IMR-90 (cell line): ENCODE measurements at regions not wholly inside any gene's neighbourhood (a gene's known extent, or its start where the extent isn't known, plus 50 kb on each side); places are given as distances from the start of the nearest gene placed in this dataset.

Source experiments
- ATAC-seq: fragments of 200-7000 bp; cut with Tn5 transposase; 2 replicates; pipeline ENCODE4 v1.9.1; 2020; ENCODE audit warnings: low read depth, mild to moderate bottlenecking, moderate library complexity
- BruUV-seq: library from RNA; stranded (reverse); fragments of 400-500 nt; replicated peaks from 2 replicates; lab custom pipeline; 2021; lab: Mats Ljungman, UMichigan
- CTCF ChIA-PET: fragments of 300-600 bp; formaldehyde crosslinking; extraction: SDS; loops from one replicate; lab custom pipeline; 2021; ENCODE audit warnings: antibody characterized with exemption; lab: Yijun Ruan, JAX
- POLR2A ChIA-PET: fragments of 300-600 bp; sonication (Branson Sonifier 250); formaldehyde crosslinking; loops from one replicate; lab custom pipeline; 2022; ENCODE audit warnings: antibody characterized with exemption; ENCODE audit not compliant: unreplicated experiment; lab: Charles Lee
- DNase-seq: peaks from one replicate; pipeline ENCODE4 v3.0.0; 2013
- H2AFZ ChIP-seq: replicated peaks from 2 replicates; pipeline ENCODE3; 2013; ENCODE audit warnings: low read length, mild to moderate bottlenecking; ENCODE audit not compliant: poor library complexity
- H2AK5ac ChIP-seq: 2 replicates; pipeline ENCODE4 v1.6.1; 2013; ENCODE audit warnings: low read depth, low read length, inconsistent platforms
- H2AK9ac ChIP-seq: replicated peaks from 2 replicates; pipeline ENCODE3; 2013; ENCODE audit warnings: mild to moderate bottlenecking, low read depth, low read length, moderate library complexity; ENCODE audit not compliant: poor library complexity
- H2BK120ac ChIP-seq: 2 replicates; pipeline ENCODE4 v1.6.1; 2013; ENCODE audit warnings: low read depth, low read length, inconsistent platforms
- H2BK15ac ChIP-seq: 3 replicates; pipeline ENCODE4 v1.6.1; 2013; ENCODE audit warnings: low read depth, low read length, inconsistent platforms
- H2BK20ac ChIP-seq: 2 replicates; pipeline ENCODE4 v1.6.1; 2013; ENCODE audit warnings: low read depth, mild to moderate bottlenecking, inconsistent platforms, low read length, moderate library complexity
- H2BK5ac ChIP-seq: 2 replicates; pipeline ENCODE4 v1.6.1; 2013; ENCODE audit warnings: mild to moderate bottlenecking, low read depth, low read length, inconsistent platforms; ENCODE audit not compliant: poor library complexity, severe bottlenecking
- H3K14ac ChIP-seq: replicated peaks from 2 replicates; pipeline ENCODE4 v1.6.1; 2013; ENCODE audit warnings: low read depth, low read length, inconsistent platforms
- H3K18ac ChIP-seq: 2 replicates; pipeline ENCODE4 v1.6.1; 2013; ENCODE audit warnings: low read depth, low read length, control low read depth
- H3K23ac ChIP-seq: 2 replicates; pipeline ENCODE4 v1.6.1; 2013; ENCODE audit warnings: low read depth, low read length, inconsistent platforms
- H3K27ac ChIP-seq: 2 replicates; pipeline ENCODE4 v1.5.1; 2013; ENCODE audit warnings: mild to moderate bottlenecking, control low read depth, low read length; ENCODE audit not compliant: insufficient read depth
- H3K27me3 ChIP-seq: 2 replicates; pipeline ENCODE4 v1.6.1; 2013; ENCODE audit warnings: low read length; ENCODE audit not compliant: control insufficient read depth, insufficient read depth
- H3K36me3 ChIP-seq: 2 replicates; pipeline ENCODE4 v1.6.1; 2013; ENCODE audit warnings: low read length, mixed read lengths; ENCODE audit not compliant: control insufficient read depth, insufficient read depth
- H3K4ac ChIP-seq: 2 replicates; pipeline ENCODE4 v1.6.1; 2013; ENCODE audit warnings: low read depth, low read length, inconsistent platforms
- H3K4me1 ChIP-seq: 2 replicates; pipeline ENCODE4 v1.6.1; 2013; ENCODE audit warnings: low read length, mixed read lengths; ENCODE audit not compliant: control insufficient read depth, insufficient read depth
- H3K4me2 ChIP-seq: 2 replicates; pipeline ENCODE4 v1.6.1; 2013; ENCODE audit warnings: low read depth, mild to moderate bottlenecking, control low read depth, low read length, moderate library complexity
- H3K4me3 ChIP-seq: 2 replicates; pipeline ENCODE4 v1.5.1; 2013; ENCODE audit warnings: low read depth, mild to moderate bottlenecking, control low read depth, low read length, moderate library complexity; ENCODE audit not compliant: insufficient read depth
- H3K56ac ChIP-seq: 2 replicates; pipeline ENCODE4 v1.6.1; 2013; ENCODE audit warnings: low read length, inconsistent platforms; ENCODE audit not compliant: insufficient read depth; ENCODE audit errors: extremely low read depth
- H3K79me1 ChIP-seq, 2 experiments: 2 replicates each; pipeline ENCODE4 v1.6.1; 2013; ENCODE audit warnings: low read length in 2 of 2, inconsistent platforms in 1 of 2, low read depth in 1 of 2
- H3K9ac ChIP-seq: 2 replicates; pipeline ENCODE4 v1.6.1; 2013; ENCODE audit warnings: low read depth, low read length, control low read depth
- H3K9me1 ChIP-seq: 2 replicates; pipeline ENCODE4 v1.6.1; 2013; ENCODE audit warnings: low read length, inconsistent platforms; ENCODE audit not compliant: insufficient read depth
- H3K9me3 ChIP-seq: 2 replicates; pipeline ENCODE4 v1.6.1; 2013; ENCODE audit warnings: low read length; ENCODE audit not compliant: control insufficient read depth, insufficient read depth
- H4K20me1 ChIP-seq: 2 replicates; pipeline ENCODE4 v1.6.1; 2013; ENCODE audit warnings: low read length, inconsistent platforms; ENCODE audit not compliant: insufficient read depth
- H4K5ac ChIP-seq: 2 replicates; pipeline ENCODE4 v1.6.1; 2013; ENCODE audit warnings: mild to moderate bottlenecking, low read depth, low read length, control low read depth
- H4K8ac ChIP-seq, 2 experiments: 2 replicates each; pipeline ENCODE4 v1.6.1; 2013; ENCODE audit warnings: low read depth in 2 of 2, low read length in 2 of 2, control low read depth in 1 of 2, inconsistent platforms in 1 of 2
- H4K91ac ChIP-seq: 2 replicates; pipeline ENCODE4 v1.6.1; 2013; ENCODE audit warnings: low read depth, low read length, inconsistent platforms; ENCODE audit not compliant: insufficient read depth
- BHLHE40 ChIP-seq: fragments of 150-350 bp; IDR thresholded peaks from 2 replicates; pipeline ENCODE4 v1.6.1; 2016; ENCODE audit warnings: mild to moderate bottlenecking, low read depth, low read length
- CEBPB ChIP-seq: IDR thresholded peaks from 2 replicates; pipeline ENCODE4 v1.6.1; 2012; ENCODE audit warnings: low read depth, low read length, improper control_type of control experiment
- CHD1 ChIP-seq: IDR thresholded peaks from 2 replicates; pipeline ENCODE4 v1.6.1; 2012; ENCODE audit warnings: low read depth, low read length, improper control_type of control experiment
- FOS ChIP-seq: fragments of 150-350 bp; IDR thresholded peaks from 2 replicates; pipeline ENCODE4 v1.6.1; 2016; ENCODE audit warnings: low read depth, low read length
- MAFK ChIP-seq: IDR thresholded peaks from 2 replicates; pipeline ENCODE4 v1.6.1; 2012; ENCODE audit warnings: low read depth, low read length, improper control_type of control experiment
- MAZ ChIP-seq: IDR thresholded peaks from 2 replicates; pipeline ENCODE4 v1.6.1; 2012; ENCODE audit warnings: low read depth, mild to moderate bottlenecking, low read length, improper control_type of control experiment, moderate library complexity, borderline replicate concordance
- NFE2L2 ChIP-seq: fragments of 150-350 bp; IDR thresholded peaks from 2 replicates; pipeline ENCODE4 v1.6.1; 2016; ENCODE audit warnings: low read depth, mild to moderate bottlenecking, low read length
- POLR2A ChIP-seq: IDR thresholded peaks from 2 replicates; pipeline ENCODE4 v1.6.1; 2012; ENCODE audit warnings: mild to moderate bottlenecking, low read depth, low read length
- RAD21 ChIP-seq: IDR thresholded peaks from 2 replicates; pipeline ENCODE4 v1.6.1; 2012; ENCODE audit warnings: low read length, improper control_type of control experiment
- RFX5 ChIP-seq: IDR thresholded peaks from 2 replicates; pipeline ENCODE4 v1.8.0; 2012; ENCODE audit warnings: low read depth, mild to moderate bottlenecking, low read length, moderate library complexity
- SMC3 ChIP-seq: fragments of 150-350 bp; IDR thresholded peaks from 2 replicates; pipeline ENCODE4 v1.6.1; 2016; ENCODE audit warnings: low read depth, mild to moderate bottlenecking, antibody characterized with exemption, low read length, moderate library complexity
- WGBS, 2 experiments: methylation state at CpG; one replicate each; pipeline versions ENCODE4 v1.1.5 to v1.1.7; 2013; ENCODE audit warnings: missing lambda C conversion rate in 2 of 2; ENCODE audit not compliant: insufficient read length in 1 of 2; ENCODE audit errors: extremely low coverage in 2 of 2; 5-methylcytosine and 5-hydroxymethylcytosine counted together
- dilution Hi-C: fragments of 300-500 bp; cut with HindIII; formaldehyde crosslinking; loops from one replicate; pipeline ENCODE4 v1.14.3; 2018; ENCODE audit warnings: low sequenced_read_pairs; ENCODE audit not compliant: unreplicated experiment
- in situ Hi-C: fragments of 300-500 bp; cut with MboI; formaldehyde crosslinking; loops from 3 replicates; pipeline ENCODE4 v1.14.3; 2019; ENCODE audit warnings: low sequenced_read_pairs, inconsistent platforms, mixed read lengths
- intact Hi-C: fragments of 100-400 bp; cut with micrococcal nuclease; formaldehyde crosslinking; loops from 2 replicates; pipeline ENCODE4 v1.10.0; 2022
- TF ChIP-seq, protein P1 (sequence below): fragments of 150-350 bp; IDR thresholded peaks from 2 replicates; pipeline ENCODE4 v1.6.1; 2017; ENCODE audit warnings: mild to moderate bottlenecking, antibody characterized with exemption, low read length, low read depth
- TF ChIP-seq, protein P2 (sequence below): fragments of 150-350 bp; IDR thresholded peaks from 2 replicates; pipeline ENCODE4 v1.6.1; 2016; ENCODE audit warnings: low read depth, mild to moderate bottlenecking, low read length, moderate library complexity, borderline replicate concordance
- TF ChIP-seq, protein P3 (sequence below): conservative IDR thresholded peaks from 2 replicates; pipeline ENCODE4 v1.5.1; 2012; ENCODE audit warnings: mild to moderate bottlenecking, low read depth, low read length, improper control_type of control experiment

DNA sequence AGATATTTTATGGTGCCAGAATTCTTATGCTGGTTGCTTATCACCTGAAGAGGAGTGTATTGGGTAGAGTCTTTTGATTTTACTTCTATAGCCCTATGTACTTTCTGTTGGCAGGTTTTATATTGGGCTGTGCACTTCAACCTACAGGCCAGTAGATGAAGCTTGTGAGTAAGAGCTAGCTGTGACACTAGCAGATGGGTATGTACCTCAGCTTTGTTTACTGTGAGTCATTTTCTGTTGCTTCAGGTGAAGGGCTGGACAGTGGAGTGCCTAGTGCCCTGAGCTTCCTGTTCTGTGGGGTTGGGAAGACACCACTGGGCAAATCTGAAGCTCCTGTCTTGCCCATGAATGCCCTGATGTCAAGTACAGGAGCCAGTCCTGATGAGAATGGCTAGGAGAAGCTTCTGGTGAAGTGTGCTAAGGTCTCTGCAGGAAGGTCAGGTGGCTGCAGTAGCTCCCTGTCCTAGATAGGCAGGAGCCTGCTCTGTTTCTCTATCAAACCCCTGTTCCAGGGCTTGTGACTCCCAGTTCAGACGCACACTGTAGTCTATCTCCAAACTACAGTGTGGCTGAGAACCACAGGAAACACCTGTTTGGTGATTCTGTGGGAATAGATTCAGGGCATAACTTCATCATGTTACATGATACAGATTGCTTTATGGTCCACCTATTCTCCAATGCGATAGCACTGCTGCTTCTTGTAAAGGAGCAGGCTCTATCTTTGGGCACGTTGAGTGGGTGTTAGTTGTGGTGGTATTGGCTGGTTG lies 755.7 kb downstream of the KCNA4 start:
- DNase-seq = peak; percentile 86
- Histone ChIP-seq H2BK120ac (peak overlapping the region; percentile 87), H3K56ac (no peak overlapping the region), H4K20me1 (no peaks in the 10 kb centered on the region), H3K9me1 (peaks cover 6% of the 10 kb centered on the region; the same call in 1 of the 2 replicates), H2BK20ac (peak overlapping the region; percentile 88), H2AK5ac (peak overlapping the region; percentile 91), H3K4me3 (no peak overlapping the region), H3K18ac (peak overlapping the region; percentile 82; the same call in 1 of the 2 replicates), H3K4ac (peak overlapping the region; percentile 72), H3K4me2 (no peak overlapping the region; the same call in 1 of the 2 replicates), H2BK5ac (peak overlapping the region; percentile 85), H4K91ac (peak overlapping the region; percentile 83), H2AK9ac (no peak overlapping the region), H2BK15ac (peak overlapping the region; percentile 79), H4K5ac (peak overlapping the region; percentile 53; the same call in 1 of the 2 replicates), H3K4me1 (peaks cover 7% of the 10 kb centered on the region; the same call in 1 of the 2 replicates), H3K79me1 (no peaks in the 10 kb centered on the region), H3K9me3 (no peaks in the 10 kb centered on the region), H3K36me3 (no peaks in the 10 kb centered on the region), H3K9ac (no peak overlapping the region), H2AFZ (peak overlapping the region; percentile 17), H3K14ac (peak overlapping the region; percentile 33; the same call in 1 of the 2 replicates), H4K8ac (peak overlapping the region; percentile 14 to 45), H3K27ac (no peak overlapping the region; the same call in 1 of the 2 replicates), H3K27me3 (no peaks in the 10 kb centered on the region), H3K23ac (peak overlapping the region; percentile 19; the same call in 1 of the 2 replicates)
- ChIA-PET CTCF (interaction anchor here (0.6 to 1.4 kb wide), 5 partner anchors 11 to 1141 kb away, joined by 3 to 5 read pairs (median 5); no protein-coding TSS in a partner anchor), POLR2A (no interaction called here)
- intact Hi-C loops (no loop called here), dilution Hi-C loops (no loop called here), in situ Hi-C loops (no loop called here)
- no CpG with 5 or more reads among the region's 3 CpGs for WGBS, 2 experiments
- peak; percentile 70 for ATAC-seq
- no TSS peak for BruUV-seq
- peak; percentile 14; the same call in 1 of the 2 replicates for TF ChIP-seq SMC3
- TF ChIP-seq, protein P1, sequence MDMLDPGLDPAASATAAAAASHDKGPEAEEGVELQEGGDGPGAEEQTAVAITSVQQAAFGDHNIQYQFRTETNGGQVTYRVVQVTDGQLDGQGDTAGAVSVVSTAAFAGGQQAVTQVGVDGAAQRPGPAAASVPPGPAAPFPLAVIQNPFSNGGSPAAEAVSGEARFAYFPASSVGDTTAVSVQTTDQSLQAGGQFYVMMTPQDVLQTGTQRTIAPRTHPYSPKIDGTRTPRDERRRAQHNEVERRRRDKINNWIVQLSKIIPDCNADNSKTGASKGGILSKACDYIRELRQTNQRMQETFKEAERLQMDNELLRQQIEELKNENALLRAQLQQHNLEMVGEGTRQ = no peak
- TF ChIP-seq FOS = peak; percentile 33; the same call in 1 of the 2 replicates
- TF ChIP-seq, protein P2, sequence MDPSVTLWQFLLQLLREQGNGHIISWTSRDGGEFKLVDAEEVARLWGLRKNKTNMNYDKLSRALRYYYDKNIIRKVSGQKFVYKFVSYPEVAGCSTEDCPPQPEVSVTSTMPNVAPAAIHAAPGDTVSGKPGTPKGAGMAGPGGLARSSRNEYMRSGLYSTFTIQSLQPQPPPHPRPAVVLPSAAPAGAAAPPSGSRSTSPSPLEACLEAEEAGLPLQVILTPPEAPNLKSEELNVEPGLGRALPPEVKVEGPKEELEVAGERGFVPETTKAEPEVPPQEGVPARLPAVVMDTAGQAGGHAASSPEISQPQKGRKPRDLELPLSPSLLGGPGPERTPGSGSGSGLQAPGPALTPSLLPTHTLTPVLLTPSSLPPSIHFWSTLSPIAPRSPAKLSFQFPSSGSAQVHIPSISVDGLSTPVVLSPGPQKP = no peak
- no peak for TF ChIP-seq MAZ
- TF ChIP-seq MAFK = no peak
- no peak for TF ChIP-seq CEBPB
- TF ChIP-seq, protein P3, sequence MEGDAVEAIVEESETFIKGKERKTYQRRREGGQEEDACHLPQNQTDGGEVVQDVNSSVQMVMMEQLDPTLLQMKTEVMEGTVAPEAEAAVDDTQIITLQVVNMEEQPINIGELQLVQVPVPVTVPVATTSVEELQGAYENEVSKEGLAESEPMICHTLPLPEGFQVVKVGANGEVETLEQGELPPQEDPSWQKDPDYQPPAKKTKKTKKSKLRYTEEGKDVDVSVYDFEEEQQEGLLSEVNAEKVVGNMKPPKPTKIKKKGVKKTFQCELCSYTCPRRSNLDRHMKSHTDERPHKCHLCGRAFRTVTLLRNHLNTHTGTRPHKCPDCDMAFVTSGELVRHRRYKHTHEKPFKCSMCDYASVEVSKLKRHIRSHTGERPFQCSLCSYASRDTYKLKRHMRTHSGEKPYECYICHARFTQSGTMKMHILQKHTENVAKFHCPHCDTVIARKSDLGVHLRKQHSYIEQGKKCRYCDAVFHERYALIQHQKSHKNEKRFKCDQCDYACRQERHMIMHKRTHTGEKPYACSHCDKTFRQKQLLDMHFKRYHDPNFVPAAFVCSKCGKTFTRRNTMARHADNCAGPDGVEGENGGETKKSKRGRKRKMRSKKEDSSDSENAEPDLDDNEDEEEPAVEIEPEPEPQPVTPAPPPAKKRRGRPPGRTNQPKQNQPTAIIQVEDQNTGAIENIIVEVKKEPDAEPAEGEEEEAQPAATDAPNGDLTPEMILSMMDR = 0 out of 2 replicates have a peak, but pooled peaks have one; percentile 27
- TF ChIP-seq CHD1 = no peak
- peak; percentile 21; the same call in 1 of the 2 replicates for TF ChIP-seq RAD21
- TF ChIP-seq BHLHE40 = no peak
- no peak for TF ChIP-seq NFE2L2
- TF ChIP-seq RFX5 = no peak
- TF ChIP-seq POLR2A = no peak
